H1 (cell line): ENCODE measurements at regions not wholly inside any gene's neighbourhood (a gene's known extent, or its start where the extent isn't known, plus 50 kb on each side); places are given as distances from the start of the nearest gene placed in this dataset.

Source experiments
- BCL11A ChIP-seq, 2 experiments: IDR thresholded peaks; one replicate each; pipeline ENCODE4 v1.6.1; 2011; ENCODE audit warnings: low read depth in 2 of 2, low read length in 2 of 2, mild to moderate bottlenecking in 2 of 2
- CHD1 ChIP-seq: IDR thresholded peaks from 2 replicates; pipeline ENCODE4 v1.6.1; 2012; ENCODE audit warnings: low read depth, low read length, improper control_type of control experiment
- CHD7 ChIP-seq: fragments of 300-600 bp; sonication (generic); IDR thresholded peaks from 2 replicates; pipeline ENCODE4 v1.7.1; 2012; ENCODE audit warnings: low read length, moderate library complexity, mild to moderate bottlenecking, inconsistent platforms; ENCODE audit not compliant: insufficient replicate concordance
- CREB1 ChIP-seq: IDR thresholded peaks from 2 replicates; pipeline ENCODE4 v1.6.1; 2012; ENCODE audit warnings: inconsistent platforms
- E2F6 ChIP-seq: IDR thresholded peaks from 2 replicates; pipeline ENCODE4 v1.6.1; 2012; ENCODE audit warnings: inconsistent platforms
- HDAC2 ChIP-seq, 2 experiments: fragments of 300-600 bp in 1 of 2; sonication (generic) in 1 of 2; IDR thresholded peaks; 2 replicates each; pipeline ENCODE4 v1.6.1; 2011 to 2012; ENCODE audit warnings: low read depth in 2 of 2, low read length in 2 of 2, mild to moderate bottlenecking in 2 of 2, moderate library complexity in 2 of 2, borderline replicate concordance in 1 of 2, inconsistent platforms in 1 of 2
- HDAC6 ChIP-seq: IDR thresholded peaks from one replicate; pipeline ENCODE4 v1.7.1; 2012; ENCODE audit warnings: low read depth, mild to moderate bottlenecking, inconsistent platforms, low read length, moderate library complexity
- KDM1A ChIP-seq: fragments of 200-600, 300-600 bp; sonication (generic); IDR thresholded peaks from 2 replicates; pipeline ENCODE4 v1.7.1; 2016; ENCODE audit warnings: mild to moderate bottlenecking, low read length, borderline replicate concordance
- POU5F1 ChIP-seq: IDR thresholded peaks from 2 replicates; pipeline ENCODE4 v1.6.1; 2011; ENCODE audit warnings: low read depth, mild to moderate bottlenecking, low read length, moderate library complexity
- SIRT6 ChIP-seq: IDR thresholded peaks from one replicate; pipeline ENCODE4 v1.7.1; 2012; ENCODE audit warnings: low read length, inconsistent platforms
- SIX5 ChIP-seq: IDR thresholded peaks from 2 replicates; pipeline ENCODE4 v1.6.1; 2011; ENCODE audit warnings: mild to moderate bottlenecking, low read depth, low read length
- ZNF274 ChIP-seq: IDR thresholded peaks from 2 replicates; pipeline ENCODE4 v1.7.0; 2012; ENCODE audit warnings: low read length, borderline replicate concordance; ENCODE audit errors: extremely low read depth

GRCh38 chr9:13758936-13759335, 479.4 kb upstream of the MPDZ start (continued):
- TF ChIP-seq CHD7 (no peak), HDAC6 (no peak), POU5F1 (no peak), CREB1 (no peak), HDAC2 (IDR thresholded peaks at IDR 0.05; ENCODE audit: borderline replicate concordance in 1 of 2, low read depth in 2 of 2, low read length in 2 of 2) (no peak), ZNF274 (no peak), E2F6 (no peak), SIX5 (no peak), BCL11A (IDR thresholded peaks at IDR 0.05; ENCODE audit: low read depth in 2 of 2, low read length in 2 of 2) (no peak), KDM1A (no peak), SIRT6 (no peak), CHD1 (no peak)
- TF ChIP-seq, all 59 proteins: peak for 0
